GM10248 (cell line): ENCODE measurements at regions not wholly inside any gene's neighbourhood (a gene's known extent, or its start where the extent isn't known, plus 50 kb on each side); places are given as distances from the start of the nearest gene placed in this dataset.
"Not testable (repeated sequence)": the region's sequence is repeated elsewhere in the genome, so short reads cannot be mapped to it uniquely, and the experiment has no call there.

Experiments used
- CTCF ChIA-PET: fragments of 300-600 bp; sonication (Branson Sonifier 250); formaldehyde crosslinking; extraction: SDS; loops from one replicate; lab custom pipeline; 2021; ENCODE audit warnings: antibody characterized with exemption; lab: Yijun Ruan, JAX
- POLR2A ChIA-PET: fragments of 350-650 bp; sonication (Branson Sonifier 250); formaldehyde crosslinking; extraction: SDS; loops from one replicate; lab custom pipeline; 2020; ENCODE audit warnings: antibody characterized with exemption; lab: Yijun Ruan, JAX
- DNase-seq: peaks from one replicate; pipeline ENCODE4 v3.0.0; 2012; ENCODE audit errors: extremely low spot score
- CTCF ChIP-seq: IDR thresholded peaks from 2 replicates; pipeline ENCODE4 v1.5.1; 2012; ENCODE audit warnings: mild to moderate bottlenecking, low read depth; ENCODE audit errors: extremely low read depth, missing control alignments, control extremely low read depth

DNA sequence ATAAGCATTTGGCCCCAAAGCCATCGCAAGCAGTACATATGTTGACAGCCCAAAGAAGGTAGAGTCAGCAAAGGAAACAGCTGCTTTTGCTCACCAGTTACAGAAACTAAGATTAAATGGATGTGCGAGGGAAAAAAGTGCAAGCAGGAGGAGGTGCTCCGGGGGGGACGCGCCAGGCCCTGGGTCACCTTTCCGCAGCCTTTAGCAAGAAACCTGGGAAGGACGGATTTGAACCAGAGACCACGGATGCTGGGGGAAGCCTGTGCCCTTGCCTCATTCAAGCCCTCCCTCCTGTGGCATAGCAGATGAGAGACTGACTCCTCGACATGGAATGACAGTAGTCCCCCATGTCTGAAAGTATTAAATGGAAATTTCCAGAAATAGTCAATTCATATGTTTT, 405.6 kb upstream of the PRKCQ start:
- DNase-seq: no peak
- POLR2A ChIA-PET: no interaction called here
- CTCF ChIA-PET: interaction anchor here (1.2 kb wide), 1 partner anchor 14 kb away, joined by 3 read pairs; no protein-coding TSS in a partner anchor
- TF ChIP-seq CTCF: no peak

GRCh38 chr10:6984971-6985370, 404.9 kb upstream of the PRKCQ start:
- no peak for TF ChIP-seq CTCF
- ChIA-PET POLR2A (no interaction called here), CTCF (interaction anchor here (1.2 to 1.7 kb wide), 2 partner anchors 9 to 15 kb away, joined by 3 to 5 read pairs; no protein-coding TSS in a partner anchor)
- DNase-seq: no peak

GRCh38 chr10:6984016-6984415, 403.9 kb upstream of the PRKCQ start:
- CTCF ChIA-PET: interaction anchor here (1.7 kb wide), 1 partner anchor 8 kb away, joined by 5 read pairs; no protein-coding TSS in a partner anchor
- DNase-seq, POLR2A ChIA-PET: not testable (repeated sequence)

GRCh38 chr10:6980353-6980752, 400.3 kb upstream of the PRKCQ start:
- CTCF ChIA-PET: no interaction called here
- no peak for DNase-seq
- POLR2A ChIA-PET: no interaction called here
- TF ChIP-seq CTCF: no peak

GRCh38 chr10:6979371-6979770, 399.3 kb upstream of the PRKCQ start:
- POLR2A ChIA-PET: no interaction called here
- TF ChIP-seq CTCF: no peak
- CTCF ChIA-PET: no interaction called here
- DNase-seq: no peak

- POLR2A ChIA-PET: no interaction called here
- CTCF ChIA-PET: interaction anchor here (0.7 kb wide), 1 partner anchor 8 kb away, joined by 3 read pairs; no protein-coding TSS in a partner anchor
- TF ChIP-seq CTCF: no peak
- no peak for DNase-seq
Observed at GRCh38 chr10:6978187-6978627, 398.1 kb upstream of the PRKCQ start.

GRCh38 chr10:6977398-6978186, 397.5 kb upstream of the PRKCQ start:
- ChIA-PET POLR2A (no interaction called here), CTCF (no interaction called here)
- no peak for TF ChIP-seq CTCF
- no peak for DNase-seq
